ENCODE measurements at regions not wholly inside any gene's neighbourhood (a gene's known extent, or its start where the extent isn't known, plus 50 kb on each side); places are given as distances from the start of the nearest gene placed in this dataset.

GRCh38 chr6:108751851-108752732 is 96.1 kb upstream of the ARMC2 start:
- DNase-seq (ENCODE audit: low spot score): no peak

GRCh38 chr6:108752733-108753590 is 95.3 kb upstream of the ARMC2 start:
- no peak for DNase-seq (ENCODE audit: low spot score)

GRCh38 chr6:108755257-108756240 is 92.7 kb upstream of the ARMC2 start:
- DNase-seq (ENCODE audit: low spot score): no peak

- no peak for DNase-seq (ENCODE audit: low spot score)
Observed at GRCh38 chr6:108757357-108757756, 90.9 kb upstream of the ARMC2 start.

GRCh38 chr6:108758884-108759283 is 89.3 kb upstream of the ARMC2 start:
- no peak for DNase-seq (ENCODE audit: low spot score)

- no peak for DNase-seq (ENCODE audit: low spot score)
Observed at GRCh38 chr6:108760126-108761050, 87.8 kb upstream of the ARMC2 start.

GRCh38 chr6:108762394-108762793 is 85.8 kb upstream of the ARMC2 start:
- no peak for DNase-seq (ENCODE audit: low spot score)

- no peak for DNase-seq (ENCODE audit: low spot score)
Observed at GRCh38 chr6:108763931-108764579, 84.2 kb upstream of the ARMC2 start.

- DNase-seq (ENCODE audit: low spot score): peak; percentile 90
Observed at GRCh38 chr6:108764580-108764950, 83.7 kb upstream of the ARMC2 start.

- DNase-seq (ENCODE audit: low spot score): no peak
Observed at GRCh38 chr6:108765495-108765894, 82.7 kb upstream of the ARMC2 start.

- DNase-seq (ENCODE audit: low spot score): no peak
Observed at GRCh38 chr6:108766419-108766818, 81.8 kb upstream of the ARMC2 start.

- no peak for DNase-seq (ENCODE audit: low spot score)
Observed at GRCh38 chr6:108766886-108767285, 81.3 kb upstream of the ARMC2 start.

- DNase-seq (ENCODE audit: low spot score): no peak
Observed at GRCh38 chr6:108767418-108768165, 80.6 kb upstream of the ARMC2 start.

GRCh38 chr6:108768166-108768555 is 80.1 kb upstream of the ARMC2 start:
- no peak for DNase-seq (ENCODE audit: low spot score)

GRCh38 chr6:108768792-108769524 is 79.3 kb upstream of the ARMC2 start:
- no peak for DNase-seq (ENCODE audit: low spot score)

GRCh38 chr6:108771421-108771820 is 76.8 kb upstream of the ARMC2 start:
- no peak for DNase-seq (ENCODE audit: low spot score)

GRCh38 chr6:108774555-108774954 is 73.7 kb upstream of the ARMC2 start:
- DNase-seq (ENCODE audit: low spot score): no peak

GRCh38 chr6:108777536-108777935 is 70.7 kb upstream of the ARMC2 start:
- no peak for DNase-seq (ENCODE audit: low spot score)
